ENCODE measurements at regions not wholly inside any gene's neighbourhood (a gene's known extent, or its start where the extent isn't known, plus 50 kb on each side); places are given as distances from the start of the nearest gene placed in this dataset.

DNA sequence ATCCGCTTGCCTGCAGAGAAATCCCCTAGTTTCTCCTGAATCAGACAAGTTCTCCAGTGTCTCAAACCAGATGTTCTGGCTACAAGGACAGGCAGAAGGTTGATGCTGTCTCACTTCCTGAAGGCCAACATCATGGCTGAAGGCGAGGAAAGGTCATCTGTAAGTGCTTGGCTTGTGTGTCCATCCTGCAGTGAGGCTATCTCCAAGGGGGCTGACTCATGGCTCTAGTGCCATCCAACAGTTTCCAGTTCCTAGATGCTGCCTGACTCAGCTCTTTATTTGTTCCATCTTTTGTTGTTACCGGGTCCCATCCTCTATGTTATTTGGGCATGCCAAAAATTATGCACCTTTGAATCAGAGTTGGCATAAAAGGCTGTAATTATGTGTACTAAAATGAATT lies 232.1 kb upstream of the TBX3 start:
- Histone ChIP-seq H3K27ac (ENCODE audit: low read depth in 2 of 2, low read length in 1 of 2) (no peak overlapping the region), H3K27me3 (ENCODE audit: control insufficient read depth in 1 of 2, insufficient read depth in 2 of 2, low read length in 2 of 2) (no peaks in the 10 kb centered on the region), H3K36me3 (ENCODE audit: control insufficient read depth in 2 of 2, insufficient read depth in 2 of 2, low read length in 1 of 2) (no peaks in the 10 kb centered on the region), H3K9me3 (ENCODE audit: control insufficient read depth in 2 of 2, insufficient read depth in 1 of 2, low read depth in 1 of 2, low read length in 1 of 2) (no peaks in the 10 kb centered on the region), H3K4me1 (ENCODE audit: control insufficient read depth in 2 of 2, insufficient read depth in 2 of 2, low read length in 1 of 2) (peaks cover 0 to 4% of the 10 kb centered on the region in 2 donors), H3K4me3 (ENCODE audit: low read depth in 1 of 2, low read length in 2 of 2) (no peak overlapping the region)
- WGBS, 2 donors, result 69 to 79% methylated on average over 3 of the region's 3 CpGs

DNA sequence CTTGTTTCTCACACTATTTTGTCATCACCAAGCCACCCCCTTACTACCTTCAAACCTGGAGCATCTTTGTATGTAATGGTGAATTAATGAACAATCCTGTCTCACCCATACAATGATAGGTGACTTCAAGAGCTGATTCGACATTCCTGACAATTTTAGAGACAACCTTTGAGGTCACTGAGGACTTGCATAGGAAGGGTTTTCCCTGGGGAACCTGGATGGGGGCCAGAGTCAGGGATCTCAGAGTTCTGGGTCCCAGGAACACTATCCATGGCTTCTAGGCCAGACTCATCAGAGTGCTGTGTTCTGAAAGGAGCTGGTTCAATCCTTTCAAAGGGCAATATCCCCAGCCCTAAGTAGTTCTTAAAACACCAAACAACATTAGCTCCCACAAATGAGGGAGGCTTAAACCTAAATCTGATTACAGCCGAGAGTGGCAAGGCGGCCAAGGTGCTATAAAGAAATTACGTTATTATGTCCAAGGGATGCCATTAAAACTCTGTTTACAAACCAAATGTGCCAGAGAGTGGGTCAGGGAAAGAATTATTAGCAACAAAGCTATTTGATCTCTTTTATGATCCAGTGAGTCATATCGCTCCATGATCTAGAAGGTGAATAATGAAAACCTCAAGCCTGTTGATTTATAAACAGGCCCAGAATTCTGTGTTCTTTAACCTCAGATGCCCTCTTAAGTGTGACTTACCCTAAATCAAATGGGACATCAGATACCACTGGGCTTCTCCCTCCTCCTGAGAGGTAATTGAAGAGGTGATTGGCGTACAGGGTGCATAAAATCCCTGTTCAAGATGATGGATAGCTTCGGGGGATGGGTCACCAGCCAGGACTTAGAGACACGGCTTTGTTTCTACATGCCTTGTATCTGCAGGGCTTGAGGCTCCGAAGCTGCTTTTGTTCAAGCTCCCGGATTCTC lies 230.2 kb upstream of the TBX3 start:
- H3K27me3 ChIP-seq (ENCODE audit: control insufficient read depth in 1 of 2, insufficient read depth in 2 of 2, low read length in 2 of 2), result no peaks in the 10 kb centered on the region
- no peaks in the 10 kb centered on the region for H3K36me3 ChIP-seq (ENCODE audit: control insufficient read depth in 2 of 2, insufficient read depth in 2 of 2, low read length in 1 of 2)
- 42 to 50% methylated on average over 10 of the region's 10 CpGs for WGBS, 2 donors
- no peak overlapping the region for H3K27ac ChIP-seq (ENCODE audit: low read depth in 2 of 2, low read length in 1 of 2)
- H3K4me1 ChIP-seq (ENCODE audit: control insufficient read depth in 2 of 2, insufficient read depth in 2 of 2, low read length in 1 of 2), result peaks cover 0 to 4% of the 10 kb centered on the region in 2 donors
- no peaks in the 10 kb centered on the region for H3K9me3 ChIP-seq (ENCODE audit: control insufficient read depth in 2 of 2, insufficient read depth in 1 of 2, low read depth in 1 of 2, low read length in 1 of 2)
- H3K4me3 ChIP-seq (ENCODE audit: low read depth in 1 of 2, low read length in 2 of 2), result no peak overlapping the region

DNA sequence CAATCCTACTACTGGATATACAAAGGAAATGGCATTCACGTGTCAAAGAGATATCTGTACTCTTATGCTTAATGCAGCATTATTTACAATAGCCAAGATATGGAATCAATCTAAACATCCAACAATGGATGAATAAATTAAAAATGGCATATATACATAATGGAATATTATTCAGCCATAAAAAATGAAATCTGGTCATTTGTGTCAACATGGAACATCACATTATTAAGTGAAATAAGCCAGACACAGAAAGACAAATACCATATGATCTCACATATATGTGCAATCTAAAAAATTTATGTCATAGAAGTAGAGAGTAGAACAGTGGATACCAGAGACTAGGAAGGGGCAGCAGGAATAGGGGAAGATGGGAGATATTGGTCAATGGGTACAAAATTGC lies 228.8 kb upstream of the TBX3 start:
- Histone ChIP-seq H3K4me1 (ENCODE audit: control insufficient read depth in 2 of 2, insufficient read depth in 2 of 2, low read length in 1 of 2) (peaks cover 0 to 4% of the 10 kb centered on the region in 2 donors), H3K27ac (ENCODE audit: low read depth in 2 of 2, low read length in 1 of 2) (no peak overlapping the region), H3K9me3 (ENCODE audit: control insufficient read depth in 2 of 2, insufficient read depth in 1 of 2, low read depth in 1 of 2, low read length in 1 of 2) (no peaks in the 10 kb centered on the region), H3K36me3 (ENCODE audit: control insufficient read depth in 2 of 2, insufficient read depth in 2 of 2, low read length in 1 of 2) (no peaks in the 10 kb centered on the region), H3K4me3 (ENCODE audit: low read depth in 1 of 2, low read length in 2 of 2) (no peak overlapping the region), H3K27me3 (ENCODE audit: control insufficient read depth in 1 of 2, insufficient read depth in 2 of 2, low read length in 2 of 2) (no peaks in the 10 kb centered on the region)
- 86 to 92% methylated on average over 1 of the region's 1 CpG for WGBS, 2 donors

DNA sequence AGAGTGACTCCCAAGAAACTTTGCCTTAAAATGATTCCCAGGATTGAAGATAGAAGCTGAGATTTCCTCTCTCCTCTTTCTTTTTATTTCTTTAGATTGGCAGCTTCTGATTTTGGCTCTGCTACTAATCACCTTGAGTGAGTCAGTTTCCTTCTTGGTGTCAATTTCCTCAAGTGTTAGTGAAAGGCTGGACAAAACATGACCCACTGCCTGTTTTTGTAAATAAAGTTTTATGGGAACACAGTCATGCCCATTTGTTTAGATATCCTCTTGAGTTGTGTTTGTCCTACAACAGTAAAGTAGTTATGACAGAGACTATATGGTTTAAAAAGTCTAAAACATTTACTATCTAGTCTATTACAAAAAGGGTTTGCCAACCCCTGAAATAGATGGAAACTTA lies 227.2 kb upstream of the TBX3 start:
- Histone ChIP-seq H3K27me3 (ENCODE audit: control insufficient read depth in 1 of 2, insufficient read depth in 2 of 2, low read length in 2 of 2) (no peaks in the 10 kb centered on the region), H3K36me3 (ENCODE audit: control insufficient read depth in 2 of 2, insufficient read depth in 2 of 2, low read length in 1 of 2) (no peaks in the 10 kb centered on the region), H3K4me3 (ENCODE audit: low read depth in 1 of 2, low read length in 2 of 2) (no peak overlapping the region), H3K27ac (ENCODE audit: low read depth in 2 of 2, low read length in 1 of 2) (no peak overlapping the region), H3K4me1 (ENCODE audit: control insufficient read depth in 2 of 2, insufficient read depth in 2 of 2, low read length in 1 of 2) (peaks cover 0 to 4% of the 10 kb centered on the region in 2 donors), H3K9me3 (ENCODE audit: control insufficient read depth in 2 of 2, insufficient read depth in 1 of 2, low read depth in 1 of 2, low read length in 1 of 2) (no peaks in the 10 kb centered on the region)

DNA sequence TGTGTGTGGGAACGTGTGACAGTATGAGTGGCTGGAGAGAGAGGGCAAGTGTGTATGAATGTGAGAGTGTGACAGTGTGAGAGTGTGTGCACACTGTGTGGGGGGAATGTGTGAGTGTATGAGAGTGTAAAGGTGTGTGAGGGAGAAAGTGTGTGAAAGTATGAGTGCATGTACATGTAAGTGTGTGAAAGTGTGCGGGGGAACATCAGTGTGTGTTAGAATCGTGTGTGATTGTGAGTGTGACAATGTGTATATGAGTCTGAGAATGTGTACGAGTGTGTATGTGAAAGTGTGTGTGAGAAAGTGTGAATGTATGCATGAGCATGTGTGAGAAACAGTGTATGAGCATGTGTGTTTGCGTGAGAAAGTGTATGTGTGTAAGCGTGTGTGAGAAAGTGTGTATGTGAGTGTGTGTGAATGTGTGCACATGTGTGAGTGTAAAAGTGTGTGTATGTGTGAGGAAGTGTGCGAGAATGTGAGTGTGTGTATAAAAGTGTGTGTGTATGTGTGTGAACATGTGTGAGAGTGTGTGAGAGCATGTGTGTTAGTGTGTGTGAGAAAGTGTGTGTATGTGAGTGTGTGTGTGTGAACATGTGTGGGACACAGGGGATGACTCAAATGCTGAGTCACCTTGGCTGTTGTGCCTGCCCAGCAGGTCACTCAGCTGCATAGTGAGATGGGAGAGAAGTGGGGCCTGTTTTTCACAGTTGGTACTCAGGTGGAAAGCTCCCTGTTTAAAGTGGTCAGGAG lies 220.5 kb upstream of the TBX3 start:
- 87 to 94% methylated on average over 7 of the region's 7 CpGs for WGBS, 2 donors
- H3K27ac ChIP-seq (ENCODE audit: low read depth in 2 of 2, low read length in 1 of 2), result no peak overlapping the region
- no peaks in the 10 kb centered on the region for H3K36me3 ChIP-seq (ENCODE audit: control insufficient read depth in 2 of 2, insufficient read depth in 2 of 2, low read length in 1 of 2)

DNA sequence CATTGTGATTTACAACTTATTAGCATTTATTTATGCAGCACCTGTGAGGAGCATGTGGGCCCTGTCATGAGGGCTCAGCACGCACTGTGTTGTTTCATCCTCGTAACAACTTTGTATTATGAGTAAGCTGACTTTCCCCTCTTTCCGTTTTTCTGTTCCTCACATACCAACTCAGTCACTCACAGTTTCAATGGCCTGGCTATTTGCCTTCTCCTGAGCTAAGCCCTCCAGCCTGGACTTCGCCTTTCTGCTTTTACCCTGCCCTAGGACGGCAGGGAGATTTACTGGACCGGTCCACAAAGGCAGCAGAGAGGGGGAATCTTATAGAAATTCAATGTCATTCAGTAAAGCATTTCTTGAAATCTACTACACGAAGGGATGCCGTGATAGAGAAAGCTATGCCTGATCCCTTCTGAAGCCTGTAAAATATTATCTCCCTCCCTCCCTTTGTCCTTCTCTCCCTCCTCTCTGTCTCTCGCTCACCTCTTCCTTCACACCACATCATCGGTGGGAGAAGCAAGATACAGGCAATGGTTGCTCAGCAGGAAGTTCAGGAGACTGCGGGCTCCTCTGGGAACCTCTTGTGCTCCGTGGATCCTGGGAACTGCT lies 219.2 kb upstream of the TBX3 start:
- WGBS, 2 donors, result 48 to 68% methylated on average over 12 of the region's 12 CpGs
- Histone ChIP-seq H3K4me1 (ENCODE audit: control insufficient read depth in 2 of 2, insufficient read depth in 2 of 2, low read length in 1 of 2) (no peaks in the 10 kb centered on the region), H3K4me3 (ENCODE audit: low read depth in 1 of 2, low read length in 2 of 2) (no peak overlapping the region), H3K9me3 (ENCODE audit: control insufficient read depth in 2 of 2, insufficient read depth in 1 of 2, low read depth in 1 of 2, low read length in 1 of 2) (peaks cover 0 to 5% of the 10 kb centered on the region in 2 donors), H3K27ac (ENCODE audit: low read depth in 2 of 2, low read length in 1 of 2) (no peak overlapping the region), H3K27me3 (ENCODE audit: control insufficient read depth in 1 of 2, insufficient read depth in 2 of 2, low read length in 2 of 2) (no peaks in the 10 kb centered on the region), H3K36me3 (ENCODE audit: control insufficient read depth in 2 of 2, insufficient read depth in 2 of 2, low read length in 1 of 2) (no peaks in the 10 kb centered on the region)

More for the DNA sequence above, 220.5 kb upstream of the TBX3 start:
- Histone ChIP-seq H3K4me1 (ENCODE audit: control insufficient read depth in 2 of 2, insufficient read depth in 2 of 2, low read length in 1 of 2) (no peaks in the 10 kb centered on the region), H3K27me3 (ENCODE audit: control insufficient read depth in 1 of 2, insufficient read depth in 2 of 2, low read length in 2 of 2) (no peaks in the 10 kb centered on the region), H3K4me3 (ENCODE audit: low read depth in 1 of 2, low read length in 2 of 2) (no peak overlapping the region), H3K9me3 (ENCODE audit: control insufficient read depth in 2 of 2, insufficient read depth in 1 of 2, low read depth in 1 of 2, low read length in 1 of 2) (peaks cover 0 to 5% of the 10 kb centered on the region in 2 donors)

DNA sequence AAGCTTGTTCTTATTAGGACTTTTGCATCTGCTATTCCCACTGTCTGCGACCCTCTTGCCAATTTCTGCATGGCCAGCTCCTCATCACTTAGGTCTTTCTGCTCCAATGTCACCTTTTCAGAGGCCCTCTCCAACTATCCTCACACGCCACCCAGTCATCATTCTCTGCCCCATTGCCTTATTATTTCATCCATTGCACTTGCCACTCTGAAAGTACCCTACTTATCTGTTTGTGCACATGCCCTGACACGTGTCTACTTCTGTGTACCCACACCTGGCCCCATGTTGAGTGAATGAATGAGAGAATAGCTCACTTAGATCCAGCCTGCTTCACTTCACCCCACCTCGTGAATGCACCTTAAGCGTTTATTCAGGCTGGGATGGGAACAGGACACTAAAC lies 218.7 kb upstream of the TBX3 start:
- Histone ChIP-seq H3K36me3 (ENCODE audit: control insufficient read depth in 2 of 2, insufficient read depth in 2 of 2, low read length in 1 of 2) (no peaks in the 10 kb centered on the region), H3K4me1 (ENCODE audit: control insufficient read depth in 2 of 2, insufficient read depth in 2 of 2, low read length in 1 of 2) (no peaks in the 10 kb centered on the region), H3K27me3 (ENCODE audit: control insufficient read depth in 1 of 2, insufficient read depth in 2 of 2, low read length in 2 of 2) (no peaks in the 10 kb centered on the region), H3K27ac (ENCODE audit: low read depth in 2 of 2, low read length in 1 of 2) (no peak overlapping the region), H3K4me3 (ENCODE audit: low read depth in 1 of 2, low read length in 2 of 2) (no peak overlapping the region), H3K9me3 (ENCODE audit: control insufficient read depth in 2 of 2, insufficient read depth in 1 of 2, low read depth in 1 of 2, low read length in 1 of 2) (peaks cover 0 to 5% of the 10 kb centered on the region in 2 donors)
- WGBS, 2 donors, result 68 to 75% methylated on average over 5 of the region's 5 CpGs

DNA sequence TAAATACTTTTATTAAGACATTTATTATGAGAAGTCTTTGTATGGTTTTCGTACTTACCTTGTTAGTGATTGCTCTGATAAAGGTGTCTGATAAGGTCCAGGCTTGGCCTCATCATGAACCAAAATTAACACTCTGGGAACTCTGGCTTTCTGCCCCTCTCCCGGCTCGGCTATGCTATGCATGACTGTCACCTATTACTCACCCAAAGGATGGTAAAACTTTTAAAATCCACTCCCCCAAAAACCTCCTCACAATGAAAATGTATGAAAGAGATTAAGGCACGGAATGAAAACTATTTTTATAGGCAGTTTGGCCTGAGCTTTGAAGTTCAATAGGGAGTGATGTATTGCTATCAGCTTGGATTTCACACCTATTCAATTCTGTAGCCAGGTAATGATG lies 217.3 kb upstream of the TBX3 start:
- Histone ChIP-seq H3K4me1 (ENCODE audit: control insufficient read depth in 2 of 2, insufficient read depth in 2 of 2, low read length in 1 of 2) (no peaks in the 10 kb centered on the region), H3K27ac (ENCODE audit: low read depth in 2 of 2, low read length in 1 of 2) (no peak overlapping the region), H3K27me3 (ENCODE audit: control insufficient read depth in 1 of 2, insufficient read depth in 2 of 2, low read length in 2 of 2) (no peaks in the 10 kb centered on the region), H3K36me3 (ENCODE audit: control insufficient read depth in 2 of 2, insufficient read depth in 2 of 2, low read length in 1 of 2) (no peaks in the 10 kb centered on the region), H3K4me3 (ENCODE audit: low read depth in 1 of 2, low read length in 2 of 2) (no peak overlapping the region), H3K9me3 (ENCODE audit: control insufficient read depth in 2 of 2, insufficient read depth in 1 of 2, low read depth in 1 of 2, low read length in 1 of 2) (peaks cover 0 to 5% of the 10 kb centered on the region in 2 donors)
- 36 to 56% methylated on average over 4 of the region's 4 CpGs for whole genome bisulfite sequencing, 2 donors

DNA sequence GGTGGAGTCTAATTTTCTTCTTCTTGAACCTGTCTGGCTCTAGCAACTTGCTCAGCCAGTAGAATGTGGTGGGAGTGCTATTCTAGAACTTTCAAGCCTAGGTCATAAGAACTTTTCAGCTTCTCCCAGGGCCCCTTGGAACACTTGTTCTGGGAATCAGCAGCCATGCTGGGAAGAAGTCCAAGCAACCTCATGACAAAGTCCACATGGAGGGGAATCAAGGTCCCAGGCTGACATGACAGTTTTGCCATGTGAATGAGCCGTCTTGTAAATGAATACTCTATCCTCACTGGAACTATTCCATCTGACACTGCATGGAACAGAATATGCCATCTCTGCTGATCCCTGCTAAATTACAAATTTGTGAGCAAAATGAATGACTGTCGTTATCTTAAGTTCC lies 214.2 kb upstream of the TBX3 start:
- WGBS, 2 donors, result 73 to 77% methylated on average over 2 of the region's 2 CpGs
- Histone ChIP-seq H3K27me3 (ENCODE audit: control insufficient read depth in 1 of 2, insufficient read depth in 2 of 2, low read length in 2 of 2) (no peaks in the 10 kb centered on the region), H3K9me3 (ENCODE audit: control insufficient read depth in 2 of 2, insufficient read depth in 1 of 2, low read depth in 1 of 2, low read length in 1 of 2) (no peaks in the 10 kb centered on the region), H3K4me1 (ENCODE audit: control insufficient read depth in 2 of 2, insufficient read depth in 2 of 2, low read length in 1 of 2) (no peaks in the 10 kb centered on the region), H3K4me3 (ENCODE audit: low read depth in 1 of 2, low read length in 2 of 2) (no peak overlapping the region), H3K36me3 (ENCODE audit: control insufficient read depth in 2 of 2, insufficient read depth in 2 of 2, low read length in 1 of 2) (no peaks in the 10 kb centered on the region), H3K27ac (ENCODE audit: low read depth in 2 of 2, low read length in 1 of 2) (no peak overlapping the region)
